ENCODE measurements at regions not wholly inside any gene's neighbourhood (a gene's known extent, or its start where the extent isn't known, plus 50 kb on each side); places are given as distances from the start of the nearest gene placed in this dataset.

- H3K23ac ChIP-seq (ENCODE audit: insufficient read length, low read depth, low read length), result no peak overlapping the region
- no peak overlapping the region for H3K27ac ChIP-seq (ENCODE audit: insufficient read length, low read depth, low read length)
- no peak overlapping the region for H2AK5ac ChIP-seq (ENCODE audit: insufficient read length, low read length)
- no CpG with 5 or more reads among the region's 3 CpGs for WGBS (ENCODE audit: extremely low coverage, insufficient read length, low lambda C conversion rate)
- no peak overlapping the region for H3K18ac ChIP-seq (ENCODE audit: insufficient read length, low read depth, low read length)
- DNase-seq, result no peak
- TF ChIP-seq CTCF (conservative IDR thresholded peaks at IDR 0.05), result no peak
- no peaks in the 10 kb centered on the region for H3K9me3 ChIP-seq (ENCODE audit: control insufficient read depth, low read depth, low read length)
- H3T11ph ChIP-seq (ENCODE audit: low read length), result no peak overlapping the region
- no peak overlapping the region for H4K5ac ChIP-seq (ENCODE audit: insufficient read length, low read depth, low read length)
- no peak overlapping the region for H4K8ac ChIP-seq (replicated peaks; ENCODE audit: insufficient read length, low read depth, low read length)
- H2BK5ac ChIP-seq (ENCODE audit: insufficient read length, low read length), result no peak overlapping the region
- no peak overlapping the region for H3K9ac ChIP-seq (ENCODE audit: extremely low read depth, insufficient read length, low read length)
- no peak overlapping the region for H2BK15ac ChIP-seq (ENCODE audit: low read depth, low read length)
- no peak overlapping the region for H3K56ac ChIP-seq (ENCODE audit: insufficient read length, low read depth, low read length)
- Mint-ChIP-seq H3K4me1 (no peaks in the 10 kb centered on the region), H3K9me3 (peaks cover 0 to 8% of the 10 kb centered on the region in 2 experiments; a peak in 3 of 5 replicates), H3K27me3 (ENCODE audit: low read depth) (no peaks in the 10 kb centered on the region), H3K27ac (no peak overlapping the region), H3K4me3 (no peak overlapping the region), H3K36me3 (ENCODE audit: insufficient read depth in 1 of 3, low read depth in 3 of 3) (no peaks in the 10 kb centered on the region; a peak in 1 of 7 replicates)
- H4K91ac ChIP-seq (ENCODE audit: insufficient read length, low read depth, low read length), result no peak overlapping the region
- no peak overlapping the region for H2BK120ac ChIP-seq (ENCODE audit: low read depth, low read length, poor library complexity, severe bottlenecking)
- no peak overlapping the region for H3K4ac ChIP-seq (ENCODE audit: low read depth, low read length)
- no peak overlapping the region for H2BK12ac ChIP-seq (ENCODE audit: insufficient read length, low read depth, low read length)
- no peaks in the 10 kb centered on the region for H3K79me2 ChIP-seq (ENCODE audit: insufficient read depth, low read length)
- no peaks in the 10 kb centered on the region for H3K27me3 ChIP-seq (ENCODE audit: insufficient read depth, low read length)
- H2AFZ ChIP-seq (ENCODE audit: low read length), result no peak overlapping the region
- no peaks in the 10 kb centered on the region for H3K23me2 ChIP-seq (ENCODE audit: insufficient read length, low read depth, low read length, poor library complexity, severe bottlenecking)
- H4K20me1 ChIP-seq (ENCODE audit: control insufficient read depth, insufficient read depth, insufficient read length), result no peaks in the 10 kb centered on the region
- H3K4me1 ChIP-seq (ENCODE audit: insufficient read depth, low read length), result no peaks in the 10 kb centered on the region
- H3K79me1 ChIP-seq (ENCODE audit: insufficient read depth, low read depth, low read length, poor library complexity, severe bottlenecking), result no peaks in the 10 kb centered on the region
- no peak overlapping the region for H2BK20ac ChIP-seq (ENCODE audit: low read depth, low read length, poor library complexity, severe bottlenecking)
- no peak overlapping the region for H3K4me2 ChIP-seq (ENCODE audit: insufficient read depth, insufficient read length, low read length)
- H3K14ac ChIP-seq (ENCODE audit: insufficient read depth, low read length), result no peak overlapping the region
Observed at GRCh38 chr5:162684145-162684544, 616.6 kb downstream of the GABRG2 start.
